WI38 (cell line): ENCODE measurements at regions not wholly inside any gene's neighbourhood (a gene's known extent, or its start where the extent isn't known, plus 50 kb on each side); places are given as distances from the start of the nearest gene placed in this dataset.
"Not testable (repeated sequence)": the region's sequence is repeated elsewhere in the genome, so short reads cannot be mapped to it uniquely, and the experiment has no call there.

Source experiments
- H3K4me3 ChIP-seq: 2 replicates; pipeline ENCODE4 v1.5.1; 2011; ENCODE audit warnings: low read depth, mild to moderate bottlenecking, control low read depth, low read length
- CTCF ChIP-seq: IDR thresholded peaks from 2 replicates; pipeline ENCODE4 v1.5.1; 2012; ENCODE audit warnings: low read depth, mild to moderate bottlenecking, control low read depth, low read length

- H3K4me3 ChIP-seq: not testable (repeated sequence)
Observed at GRCh38 chr2:88802026-88802425, 110.6 kb downstream of the RPIA start.

GRCh38 chr2:88807237-88807962 is 115.9 kb downstream of the RPIA start:
- H3K4me3 ChIP-seq: no peak overlapping the region
- TF ChIP-seq CTCF: no peak

- TF ChIP-seq CTCF: no peak
- no peak overlapping the region for H3K4me3 ChIP-seq
Observed at GRCh38 chr2:88808083-88808482, 116.6 kb downstream of the RPIA start.

- no peak overlapping the region for H3K4me3 ChIP-seq
- TF ChIP-seq CTCF: no peak
Observed at GRCh38 chr2:88808652-88809051, 117.2 kb downstream of the RPIA start.

- no peak for TF ChIP-seq CTCF
- no peak overlapping the region for H3K4me3 ChIP-seq
Observed at GRCh38 chr2:88809216-88809615, 117.7 kb downstream of the RPIA start.

- TF ChIP-seq CTCF: no peak
- H3K4me3 ChIP-seq: no peak overlapping the region
Observed at GRCh38 chr2:88810017-88810416, 118.5 kb downstream of the RPIA start.

GRCh38 chr2:88810488-88810887 is 119.0 kb downstream of the RPIA start:
- H3K4me3 ChIP-seq: no peak overlapping the region
- TF ChIP-seq CTCF: no peak

- no peak for TF ChIP-seq CTCF
- no peak overlapping the region for H3K4me3 ChIP-seq
Observed at GRCh38 chr2:88811233-88811632, 119.8 kb downstream of the RPIA start.
